GM12891 (cell line): ENCODE measurements at regions not wholly inside any gene's neighbourhood (a gene's known extent, or its start where the extent isn't known, plus 50 kb on each side); places are given as distances from the start of the nearest gene placed in this dataset.

ENCODE experiments used
- POLR2A ChIP-seq: IDR thresholded peaks from 2 replicates; pipeline ENCODE4 v1.6.1; 2011; ENCODE audit warnings: low read depth, low read length, control low read depth
- POLR2AphosphoS5 ChIP-seq: IDR thresholded peaks from 2 replicates; pipeline ENCODE4 v1.6.1; 2011; ENCODE audit warnings: low read depth, low read length, control low read depth
- TAF1 ChIP-seq: IDR thresholded peaks from 2 replicates; pipeline ENCODE4 v1.6.1; 2011; ENCODE audit warnings: low read depth, low read length, control low read depth

- no peak for TF ChIP-seq POLR2A
- TF ChIP-seq TAF1 = no peak
- no peak for TF ChIP-seq POLR2AphosphoS5
These were observed 151.6 kb downstream of the SLITRK1 start for GRCh38 chr13:83730674-83731073.
